ENCODE measurements at regions not wholly inside any gene's neighbourhood (a gene's known extent, or its start where the extent isn't known, plus 50 kb on each side); places are given as distances from the start of the nearest gene placed in this dataset.

DNA sequence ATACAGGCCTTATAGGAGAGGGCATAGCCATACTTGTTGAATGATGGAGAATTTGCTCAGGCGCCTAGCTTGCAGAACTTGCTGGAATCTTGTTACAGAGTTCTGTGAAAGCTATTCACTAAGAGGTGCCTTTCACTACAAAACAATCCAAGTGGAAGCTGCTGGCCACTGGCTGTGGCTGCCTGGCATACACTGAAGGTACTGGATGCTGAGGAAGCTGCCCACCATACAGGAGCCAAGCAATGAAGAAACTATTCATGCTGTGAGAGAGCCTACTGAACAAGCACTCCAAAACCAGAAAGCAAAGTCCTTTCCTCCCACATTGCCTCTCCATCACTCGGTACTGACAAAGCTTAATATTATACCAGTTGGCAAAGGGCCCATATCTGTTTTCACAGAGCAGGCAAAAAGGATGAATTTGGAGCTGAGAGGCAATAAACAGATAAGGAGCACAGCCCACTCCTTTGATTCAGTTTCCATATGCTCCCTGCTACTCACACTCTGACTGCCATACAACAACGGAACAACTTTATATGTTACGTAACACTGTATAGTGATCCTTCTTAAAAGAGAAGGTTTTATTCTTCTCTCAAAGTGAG is 192.6 kb upstream of the ALCAM start:
- no peak for FAIRE-seq

GRCh38 chr3:105177576-105177975 is 189.1 kb upstream of the ALCAM start:
- no peak for FAIRE-seq

DNA sequence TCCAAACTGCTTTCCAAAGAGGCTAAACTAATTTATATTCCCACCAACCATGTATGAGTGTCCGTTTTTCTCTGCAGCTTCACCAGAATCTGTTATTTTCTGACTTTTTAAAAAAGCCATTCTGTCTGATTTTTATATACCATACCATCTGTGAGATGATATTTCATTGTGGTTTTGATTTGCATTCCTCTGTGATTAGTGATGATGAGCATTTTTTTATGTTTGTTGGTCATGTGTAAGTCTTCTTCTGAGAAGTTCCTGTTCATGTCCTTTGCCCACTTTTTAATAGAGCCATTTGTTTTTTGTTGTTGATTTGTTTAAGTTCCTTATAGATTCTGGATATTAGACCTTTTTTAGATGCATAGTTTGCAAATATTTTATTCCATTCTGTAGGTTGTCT is 179.4 kb upstream of the ALCAM start:
- FAIRE-seq = no peak

GRCh38 chr3:105195260-105195659 is 171.4 kb upstream of the ALCAM start:
- FAIRE-seq = no peak

DNA sequence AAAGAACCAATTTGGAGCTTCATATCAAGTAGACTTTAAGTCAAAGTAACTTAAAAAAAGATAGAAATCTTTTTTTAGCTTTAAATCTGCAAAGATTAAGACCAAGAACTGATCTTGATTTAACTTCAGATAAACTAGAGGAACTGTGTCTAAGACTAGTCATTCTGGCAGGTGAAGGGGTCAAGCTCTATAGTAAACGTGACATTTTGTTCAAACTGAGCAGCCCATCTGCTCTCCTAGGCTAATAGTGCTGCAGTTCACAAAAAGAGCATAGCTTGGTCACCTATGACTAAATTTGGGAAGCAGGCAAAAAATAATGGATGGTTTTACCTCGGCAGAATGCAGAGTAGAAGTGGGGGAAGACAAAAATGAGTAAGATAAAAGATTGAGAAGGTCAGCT is 168.8 kb upstream of the ALCAM start:
- no peak for FAIRE-seq

DNA sequence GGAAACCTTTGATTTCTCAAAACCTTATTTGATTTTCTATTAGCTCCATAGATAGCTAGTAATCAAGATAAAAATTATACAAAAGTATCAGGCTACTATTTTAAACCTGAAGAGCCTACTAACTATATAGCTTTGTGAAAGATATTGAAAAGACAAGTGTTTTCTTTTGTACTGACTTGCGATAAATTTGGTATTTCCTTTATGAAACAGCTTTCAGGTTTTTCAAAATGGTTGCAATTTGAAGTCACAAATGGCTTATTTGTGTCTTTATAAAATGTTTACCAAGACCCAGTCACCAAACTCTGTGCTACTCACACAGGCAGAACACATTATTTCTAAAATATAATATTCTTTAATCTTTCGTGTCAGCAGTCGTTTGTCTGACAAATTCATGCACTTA is 167.5 kb upstream of the ALCAM start:
- FAIRE-seq = no peak

GRCh38 chr3:105210141-105210540 is 156.6 kb upstream of the ALCAM start:
- FAIRE-seq = no peak

- FAIRE-seq = no peak
These were observed 152.1 kb upstream of the ALCAM start for GRCh38 chr3:105214590-105214989.

GRCh38 chr3:105222568-105223093 is 144.1 kb upstream of the ALCAM start:
- no peak for FAIRE-seq

- no peak for FAIRE-seq
These were observed 142.9 kb upstream of the ALCAM start for GRCh38 chr3:105223815-105224214.

DNA sequence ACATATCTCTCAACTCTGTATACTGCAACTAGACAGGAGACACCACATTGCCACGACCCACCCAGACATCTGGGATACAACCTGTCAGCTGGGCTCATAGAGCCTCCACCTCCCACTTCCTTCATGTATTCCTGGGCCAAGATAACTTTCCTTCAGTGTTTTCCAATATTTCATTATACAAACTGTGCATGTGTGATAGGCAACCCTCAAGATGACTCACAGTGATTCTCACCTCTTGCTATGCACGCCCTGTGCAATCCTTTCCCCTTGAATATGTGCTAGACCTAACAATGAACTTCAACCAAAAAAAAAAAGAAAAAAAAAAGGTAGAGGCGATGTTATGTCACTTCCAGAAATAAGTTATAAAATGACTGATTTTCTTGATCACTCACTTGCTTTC is 138.0 kb upstream of the ALCAM start:
- FAIRE-seq = no peak

GRCh38 chr3:105232553-105232952 is 134.2 kb upstream of the ALCAM start:
- no peak for FAIRE-seq

DNA sequence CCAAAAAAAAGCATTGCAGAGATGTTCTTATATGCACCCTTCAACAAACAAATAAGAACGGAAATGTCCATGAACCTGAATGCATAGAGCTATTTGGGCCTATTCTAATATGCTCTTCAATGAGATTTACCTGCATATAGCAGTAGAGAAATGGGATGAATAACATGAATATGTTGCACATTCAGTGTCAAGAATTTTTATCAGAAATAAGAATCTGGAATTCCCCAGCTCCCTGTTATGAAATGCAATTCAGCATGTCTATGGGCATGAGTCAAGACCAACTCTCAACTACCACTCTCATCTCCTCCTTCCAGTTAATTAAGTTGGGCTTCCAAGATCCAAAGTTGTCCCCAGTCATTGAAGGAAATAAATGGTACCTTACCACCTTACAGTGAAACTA is 133.7 kb upstream of the ALCAM start:
- FAIRE-seq = no peak

- no peak for FAIRE-seq
These were observed 131.5 kb upstream of the ALCAM start for GRCh38 chr3:105235221-105235620.

DNA sequence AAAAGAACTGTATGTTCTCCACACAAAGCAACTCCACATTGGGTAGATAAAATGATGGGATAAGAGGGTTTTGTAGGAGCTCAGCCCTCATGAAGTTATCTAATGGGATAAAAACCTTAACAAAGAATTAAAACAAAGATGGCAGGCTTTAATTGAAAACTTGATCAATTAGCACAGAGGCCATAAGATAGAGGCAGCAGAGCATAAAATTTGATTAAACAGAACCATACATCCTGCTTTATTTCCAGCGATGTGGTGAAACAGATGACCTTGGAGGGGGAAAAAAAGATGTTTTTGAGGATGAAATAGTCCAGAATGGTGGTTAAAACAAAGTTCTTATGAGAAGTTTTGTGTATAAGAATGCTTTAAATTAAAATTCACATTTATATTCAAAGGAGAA is 130.9 kb upstream of the ALCAM start:
- FAIRE-seq = no peak

DNA sequence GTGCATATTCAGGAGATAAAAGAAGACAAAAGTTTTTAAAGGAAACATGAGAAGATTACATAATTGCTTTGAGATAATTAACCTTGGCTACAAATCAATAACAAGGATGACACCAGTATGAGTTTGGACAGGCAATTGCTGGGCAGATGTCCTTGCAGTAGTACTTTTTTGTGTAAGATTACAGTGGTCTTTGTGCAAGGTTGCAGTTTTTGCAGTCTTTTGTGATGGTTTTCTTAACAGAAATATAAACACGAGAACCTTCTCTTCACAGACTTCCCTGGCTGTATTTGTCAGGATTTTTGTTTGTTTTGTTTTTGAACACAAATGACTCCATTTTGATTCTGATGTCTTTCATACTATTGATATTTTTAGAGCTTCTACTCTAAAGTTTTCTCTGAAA is 128.3 kb upstream of the ALCAM start:
- FAIRE-seq = no peak

GRCh38 chr3:105243076-105243475 is 123.6 kb upstream of the ALCAM start:
- FAIRE-seq = no peak

DNA sequence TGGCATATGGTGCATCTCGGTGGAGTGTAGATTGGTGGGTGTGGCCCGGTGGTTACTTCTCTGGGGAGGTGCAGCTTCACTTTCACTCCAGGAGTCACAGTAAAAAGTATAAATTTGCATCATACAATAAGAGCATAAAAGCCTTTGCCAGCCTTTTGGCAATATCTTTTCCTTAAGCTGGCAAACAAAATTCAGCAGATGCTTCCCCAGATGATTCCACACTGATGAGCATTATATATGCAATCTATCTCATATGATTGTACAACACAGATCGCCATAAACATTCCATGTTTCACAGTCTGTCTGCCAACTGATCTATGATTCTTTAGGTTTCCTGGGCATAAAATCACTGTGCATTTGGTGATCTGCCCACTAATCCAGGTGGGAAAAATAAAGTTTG is 120.2 kb upstream of the ALCAM start:
- FAIRE-seq = no peak

GRCh38 chr3:105253225-105253624 is 113.5 kb upstream of the ALCAM start:
- no peak for FAIRE-seq

GRCh38 chr3:105254154-105254553 is 112.6 kb upstream of the ALCAM start:
- FAIRE-seq = no peak

GRCh38 chr3:105255350-105255749 is 111.4 kb upstream of the ALCAM start:
- no peak for FAIRE-seq

DNA sequence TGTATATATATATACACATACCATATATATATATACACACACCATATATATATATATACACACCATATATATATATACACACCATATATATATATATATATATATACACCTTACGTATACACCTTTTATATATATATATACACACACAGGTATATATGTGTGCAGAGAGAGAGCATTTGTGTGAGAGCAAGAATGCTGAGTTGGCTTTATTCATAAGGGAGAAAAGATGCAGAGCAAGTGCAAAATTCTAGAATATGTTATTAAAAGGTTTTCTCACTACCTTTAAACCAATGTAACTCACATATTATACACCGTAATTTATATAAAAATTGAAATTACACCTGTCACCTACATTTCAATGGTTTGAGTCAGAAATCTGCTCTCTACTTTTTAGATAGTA is 107.2 kb upstream of the ALCAM start:
- FAIRE-seq = no peak

DNA sequence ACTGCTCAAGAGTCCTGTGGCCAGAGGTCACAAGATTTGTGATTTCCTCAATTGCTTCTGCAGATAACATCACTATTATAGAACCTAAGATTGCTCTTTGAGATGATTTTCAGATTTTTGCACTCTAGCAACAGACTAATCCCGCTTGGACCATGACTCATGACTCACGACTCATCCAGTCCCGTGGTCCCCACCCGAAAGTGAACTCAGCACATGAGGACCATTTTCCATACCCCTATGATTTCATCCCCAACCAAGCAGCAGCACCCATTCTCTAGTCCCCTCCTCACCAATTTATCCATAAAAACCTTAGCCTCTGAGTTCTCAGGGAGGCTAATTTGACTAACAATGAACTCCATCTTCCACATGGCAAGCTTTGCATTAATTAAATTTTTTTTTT is 106.3 kb upstream of the ALCAM start:
- FAIRE-seq = no peak

DNA sequence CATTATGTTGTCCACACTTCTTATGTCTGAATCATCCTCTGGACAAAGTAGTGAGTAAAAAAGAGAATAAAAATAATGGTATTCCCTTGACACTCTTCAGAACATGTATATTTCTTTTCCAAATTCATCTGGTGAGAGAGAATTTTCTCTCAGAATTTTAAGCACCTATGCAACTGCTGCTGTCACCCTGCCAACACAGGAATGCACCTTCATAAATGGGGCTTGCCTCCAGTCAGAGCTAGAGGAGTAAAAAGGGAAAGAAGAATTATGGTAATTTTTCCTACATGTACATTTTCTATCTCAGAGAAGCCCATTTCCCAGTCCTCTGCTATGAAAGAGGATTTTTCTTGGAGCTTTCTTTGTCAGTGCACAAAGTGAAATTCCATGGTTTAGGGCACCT is 92.2 kb upstream of the ALCAM start:
- no peak for FAIRE-seq

GRCh38 chr3:105274958-105275357 is 91.8 kb upstream of the ALCAM start:
- no peak for FAIRE-seq

Measured in colon (tissue), 2 donors.